Keratinocyte (primary cell): ENCODE measurements at regions not wholly inside any gene's neighbourhood (a gene's known extent, or its start where the extent isn't known, plus 50 kb on each side); places are given as distances from the start of the nearest gene placed in this dataset.

ENCODE experiments used
- DNase-seq: peaks from one replicate; pipeline ENCODE4 v3.0.0-alpha.2; 2011; ENCODE audit warnings: low read depth, missing footprints, low spot score
- FAIRE-seq: peaks from 2 replicates; lab custom pipeline; 2011; peaks lifted over from hg19 to GRCh38; lab: Jason Lieb, UNC
- H2AFZ ChIP-seq: 2 replicates; pipeline ENCODE4 v1.6.0; 2012; ENCODE audit warnings: low read length, control low read depth, inconsistent platforms; ENCODE audit not compliant: control insufficient read depth
- H3K27ac ChIP-seq: 2 replicates; pipeline ENCODE4 v1.5.1; 2011; ENCODE audit warnings: low read length; ENCODE audit not compliant: control insufficient read depth, insufficient read depth
- H3K27me3 ChIP-seq: 3 replicates; pipeline ENCODE4 v1.6.0; 2011; ENCODE audit warnings: low read length; ENCODE audit not compliant: control insufficient read depth, insufficient read depth; ENCODE audit errors: extremely low read depth
- H3K36me3 ChIP-seq, 2 experiments: 2 replicates in 1 of 2; 3 replicates in 1 of 2; pipeline ENCODE4 v1.5.1; 2011; ENCODE audit warnings: low read length in 2 of 2, mild to moderate bottlenecking in 1 of 2; ENCODE audit not compliant: control insufficient read depth in 2 of 2, insufficient read depth in 2 of 2; ENCODE audit errors: extremely low read depth in 1 of 2
- H3K4me1 ChIP-seq: 3 replicates; pipeline ENCODE4 v1.5.1; 2011; ENCODE audit warnings: low read length; ENCODE audit not compliant: control insufficient read depth, insufficient read depth; ENCODE audit errors: extremely low read depth
- H3K4me2 ChIP-seq: 3 replicates; pipeline ENCODE4 v1.6.0; 2011; ENCODE audit warnings: low read depth, low read length; ENCODE audit not compliant: control insufficient read depth, insufficient read depth; ENCODE audit errors: extremely low read depth
- H3K4me3 ChIP-seq, 3 experiments: fragments of 200-600 bp in 1 of 3; sonication (generic) in 1 of 3; 2 replicates in 2 of 3; 3 replicates in 1 of 3; pipeline ENCODE4 v1.5.1; 2011 to 2016; ENCODE audit warnings: low read length in 3 of 3, mild to moderate bottlenecking in 3 of 3, control low read depth in 2 of 3, inconsistent platforms in 1 of 3, low read depth in 1 of 3, mixed read lengths in 1 of 3, mixed run types in 1 of 3, moderate library complexity in 1 of 3; ENCODE audit not compliant: control insufficient read depth in 2 of 3, insufficient read depth in 2 of 3; ENCODE audit errors: extremely low read depth in 1 of 3
- H3K79me2 ChIP-seq: 2 replicates; pipeline ENCODE4 v1.6.0; 2012; ENCODE audit warnings: low read length; ENCODE audit not compliant: control insufficient read depth, insufficient read depth
- H3K9ac ChIP-seq: 3 replicates; pipeline ENCODE4 v1.6.0; 2011; ENCODE audit warnings: low read length; ENCODE audit not compliant: control insufficient read depth, insufficient read depth; ENCODE audit errors: extremely low read depth
- H3K9me1 ChIP-seq: 3 replicates; pipeline ENCODE4 v1.6.0; 2011; ENCODE audit warnings: low read length; ENCODE audit not compliant: control insufficient read depth, insufficient read depth; ENCODE audit errors: extremely low read depth
- H3K9me3 ChIP-seq: 2 replicates; pipeline ENCODE4 v1.5.1; 2012; ENCODE audit warnings: low read depth, low read length; ENCODE audit not compliant: control insufficient read depth
- H4K20me1 ChIP-seq: 3 replicates; pipeline ENCODE4 v1.6.0; 2011; ENCODE audit warnings: low read length; ENCODE audit not compliant: control insufficient read depth, insufficient read depth; ENCODE audit errors: extremely low read depth
- EZH2 ChIP-seq: IDR thresholded peaks from one replicate; pipeline ENCODE4 v1.6.1; 2012; ENCODE audit warnings: inconsistent platforms, mild to moderate bottlenecking, low read length, moderate library complexity
- dilution Hi-C: fragments of 300-500 bp; cut with MboI; formaldehyde crosslinking; loops from one replicate; pipeline ENCODE4 v1.7.0; 2020; ENCODE audit warnings: low sequenced_read_pairs; ENCODE audit not compliant: extremely low pct_ligation_motif_present
- TF ChIP-seq, protein P1 (sequence below), 3 experiments: IDR thresholded peaks in 1 of 3; conservative IDR thresholded peaks in 1 of 3; optimal IDR thresholded peaks in 1 of 3; 2 replicates in 2 of 3; 3 replicates in 1 of 3; pipeline versions ENCODE3 to v1.5.1; 2011; ENCODE audit warnings: low read length in 3 of 3, mild to moderate bottlenecking in 3 of 3, moderate library complexity in 2 of 3, control low read depth in 1 of 3, inconsistent platforms in 1 of 3; ENCODE audit not compliant: insufficient read depth in 2 of 3; ENCODE audit errors: extremely low read depth in 1 of 3

DNA sequence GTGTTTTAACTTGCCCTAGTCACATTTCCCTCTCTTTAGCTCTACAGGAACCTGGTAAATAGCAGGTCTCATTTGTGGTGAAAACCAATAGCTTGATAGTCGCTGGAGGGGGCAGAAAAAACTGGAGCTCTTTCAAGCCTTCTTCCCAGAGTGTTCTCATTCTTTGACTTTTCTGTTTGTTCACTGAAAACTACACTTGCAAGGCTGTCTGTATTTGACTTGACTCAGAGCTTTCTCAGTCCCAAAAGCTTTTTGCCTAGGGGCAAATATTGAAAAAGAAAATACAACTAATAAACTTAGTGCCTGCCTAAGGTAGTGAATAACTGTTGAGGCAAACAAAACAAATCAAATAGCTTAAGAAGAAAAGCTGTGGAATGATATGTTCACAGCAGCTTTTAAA is 217.1 kb upstream of the CHRM3 start:
- Histone ChIP-seq H3K9me3 (no peaks in the 10 kb centered on the region), H3K79me2 (no peaks in the 10 kb centered on the region), H3K36me3 (no peaks in the 10 kb centered on the region), H3K4me3 (no peak overlapping the region), H3K9me1 (no peaks in the 10 kb centered on the region), H3K27me3 (no peaks in the 10 kb centered on the region), H2AFZ (no peak overlapping the region), H3K27ac (no peak overlapping the region), H3K4me1 (no peaks in the 10 kb centered on the region), H4K20me1 (no peaks in the 10 kb centered on the region), H3K9ac (no peak overlapping the region), H3K4me2 (no peak overlapping the region)
- DNase-seq (no peak), FAIRE-seq (no peak)
- TF ChIP-seq, protein P1, sequence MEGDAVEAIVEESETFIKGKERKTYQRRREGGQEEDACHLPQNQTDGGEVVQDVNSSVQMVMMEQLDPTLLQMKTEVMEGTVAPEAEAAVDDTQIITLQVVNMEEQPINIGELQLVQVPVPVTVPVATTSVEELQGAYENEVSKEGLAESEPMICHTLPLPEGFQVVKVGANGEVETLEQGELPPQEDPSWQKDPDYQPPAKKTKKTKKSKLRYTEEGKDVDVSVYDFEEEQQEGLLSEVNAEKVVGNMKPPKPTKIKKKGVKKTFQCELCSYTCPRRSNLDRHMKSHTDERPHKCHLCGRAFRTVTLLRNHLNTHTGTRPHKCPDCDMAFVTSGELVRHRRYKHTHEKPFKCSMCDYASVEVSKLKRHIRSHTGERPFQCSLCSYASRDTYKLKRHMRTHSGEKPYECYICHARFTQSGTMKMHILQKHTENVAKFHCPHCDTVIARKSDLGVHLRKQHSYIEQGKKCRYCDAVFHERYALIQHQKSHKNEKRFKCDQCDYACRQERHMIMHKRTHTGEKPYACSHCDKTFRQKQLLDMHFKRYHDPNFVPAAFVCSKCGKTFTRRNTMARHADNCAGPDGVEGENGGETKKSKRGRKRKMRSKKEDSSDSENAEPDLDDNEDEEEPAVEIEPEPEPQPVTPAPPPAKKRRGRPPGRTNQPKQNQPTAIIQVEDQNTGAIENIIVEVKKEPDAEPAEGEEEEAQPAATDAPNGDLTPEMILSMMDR (optimal IDR thresholded peaks at IDR 0.05 in 1 of 3, IDR thresholded peaks at IDR 0.05 in 1 of 3, conservative IDR thresholded peaks at IDR 0.05 in 1 of 3; ENCODE audit: extremely low read depth in 1 of 3, insufficient read depth in 2 of 3, low read length in 3 of 3) = no peak
- no peak for TF ChIP-seq EZH2
- dilution Hi-C loops = no loop called here

DNA sequence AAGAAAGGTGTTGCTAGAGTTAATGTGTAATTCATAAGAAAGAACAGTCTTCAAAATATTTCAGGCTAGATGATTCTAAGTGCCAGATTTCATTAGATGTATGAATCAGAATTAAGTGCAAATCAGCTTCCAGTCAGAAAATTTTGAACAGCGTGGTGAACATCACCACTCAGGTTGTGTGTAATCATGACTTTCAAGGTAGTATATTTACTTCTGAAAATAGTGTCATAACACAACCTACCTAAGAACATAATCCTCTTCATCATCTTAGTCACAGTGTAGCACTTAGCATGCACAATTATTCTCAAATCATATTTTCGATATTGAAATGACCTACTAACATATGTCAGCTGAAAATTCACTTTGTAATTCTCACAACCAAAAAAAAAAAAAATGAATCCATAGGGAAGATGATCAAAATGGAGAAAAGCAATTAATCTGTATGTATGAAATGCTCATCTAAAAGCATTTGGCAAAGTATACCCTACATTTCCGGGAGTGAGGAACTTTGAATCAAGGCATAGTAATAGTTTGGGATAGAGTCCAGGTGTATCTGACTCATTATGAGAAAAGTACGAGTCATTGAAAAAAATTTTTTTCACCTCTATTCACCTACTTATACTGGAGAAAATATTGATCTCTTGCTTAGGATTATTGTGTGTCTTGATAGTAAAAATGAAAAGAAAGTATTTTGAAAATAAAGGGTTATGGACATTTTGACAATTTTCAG is 221.8 kb upstream of the CHRM3 start:
- FAIRE-seq (no peak), DNase-seq (no peak)
- dilution Hi-C loops = no loop called here
- no peaks in the 10 kb centered on the region for H3K79me2 ChIP-seq
- no peak overlapping the region for H3K4me3 ChIP-seq
- no peaks in the 10 kb centered on the region for H4K20me1 ChIP-seq
- no peaks in the 10 kb centered on the region for H3K27me3 ChIP-seq
- no peaks in the 10 kb centered on the region for H3K9me3 ChIP-seq
- TF ChIP-seq, protein P1 (optimal IDR thresholded peaks at IDR 0.05 in 1 of 3, IDR thresholded peaks at IDR 0.05 in 1 of 3, conservative IDR thresholded peaks at IDR 0.05 in 1 of 3; ENCODE audit: extremely low read depth in 1 of 3, insufficient read depth in 2 of 3, low read length in 3 of 3) = no peak
- TF ChIP-seq EZH2 = no peak
- H3K4me2 ChIP-seq = no peak overlapping the region
- H2AFZ ChIP-seq = no peak overlapping the region
- H3K4me1 ChIP-seq = no peaks in the 10 kb centered on the region
- H3K9me1 ChIP-seq = no peaks in the 10 kb centered on the region
- no peaks in the 10 kb centered on the region for H3K36me3 ChIP-seq
- H3K27ac ChIP-seq = no peak overlapping the region
- H3K9ac ChIP-seq = no peak overlapping the region
